WTC11 (cell line): ENCODE measurements at regions not wholly inside any gene's neighbourhood (a gene's known extent, or its start where the extent isn't known, plus 50 kb on each side); places are given as distances from the start of the nearest gene placed in this dataset.

ENCODE experiments used
- ATAC-seq: fragments of 200-7000 bp; cut with Tn5 transposase; 2 replicates; pipeline ENCODE4 v1.10.0; 2021; ENCODE audit warnings: mild to moderate bottlenecking, moderate library complexity
- CTCF ChIA-PET: fragments of 300-600 bp; sonication (Branson Sonifier 250); formaldehyde crosslinking; loops from one replicate; lab custom pipeline; 2021; ENCODE audit warnings: antibody characterized with exemption; lab: Charles Lee
- POLR2A ChIA-PET: fragments of 350-600 bp; sonication (Branson Sonifier 250); formaldehyde crosslinking; loops from one replicate; lab custom pipeline; 2021; ENCODE audit warnings: antibody characterized with exemption; lab: Charles Lee
- DNase-seq: peaks from one replicate; pipeline ENCODE4 v3.0.0; 2021; ENCODE audit warnings: low spot score
- H3K27ac Mint-ChIP-seq: 2 replicates; pipeline ENCODE4 v1.8.0; 2021; ENCODE audit warnings: mixed read lengths
- H3K27me3 Mint-ChIP-seq: 2 replicates; pipeline ENCODE4 v1.8.0; 2021; ENCODE audit warnings: low read depth, mild to moderate bottlenecking, moderate library complexity, mixed read lengths
- H3K36me3 Mint-ChIP-seq: 2 replicates; pipeline ENCODE4 v1.8.0; 2021; ENCODE audit warnings: mixed read lengths
- H3K4me1 Mint-ChIP-seq: 2 replicates; pipeline ENCODE4 v1.8.0; 2022; ENCODE audit warnings: mixed read lengths
- H3K4me3 Mint-ChIP-seq: 2 replicates; pipeline ENCODE4 v1.8.0; 2021; ENCODE audit warnings: mild to moderate bottlenecking, moderate library complexity, mixed read lengths
- H3K9me3 Mint-ChIP-seq: 2 replicates; pipeline ENCODE4 v1.8.0; 2021; ENCODE audit warnings: mixed read lengths
- ELF4 ChIP-seq: sonication (generic); formaldehyde crosslinking; IDR thresholded peaks from 2 replicates; pipeline ENCODE4 v1.8.1; 2022; ENCODE audit warnings: low read depth, mild to moderate bottlenecking, moderate library complexity, missing genetic modification reagents
- MYBL2 ChIP-seq: sonication (generic); formaldehyde crosslinking; IDR thresholded peaks from 2 replicates; pipeline ENCODE4 v1.8.1; 2023; ENCODE audit warnings: mild to moderate bottlenecking, moderate library complexity, missing genetic modification reagents
- NR1H2 ChIP-seq: sonication (generic); formaldehyde crosslinking; IDR thresholded peaks from 2 replicates; pipeline ENCODE4 v1.9.0; 2021; ENCODE audit warnings: mild to moderate bottlenecking, moderate library complexity, missing genetic modification reagents
- NR2C2 ChIP-seq: sonication (generic); formaldehyde crosslinking; IDR thresholded peaks from 2 replicates; pipeline ENCODE4 v1.8.0; 2022; ENCODE audit warnings: mild to moderate bottlenecking, missing genetic modification reagents
- RORB ChIP-seq: fragments of 250-450 bp; sonication (Bioruptor Pico); IDR thresholded peaks from 2 replicates; pipeline ENCODE4 v1.9.0; 2021; ENCODE audit warnings: mild to moderate bottlenecking
- TCF7 ChIP-seq: sonication (generic); formaldehyde crosslinking; IDR thresholded peaks from 2 replicates; pipeline ENCODE4 v1.8.0; 2022; ENCODE audit warnings: mild to moderate bottlenecking, low read depth, missing genetic modification reagents, moderate library complexity
- TP53 ChIP-seq: sonication (generic); formaldehyde crosslinking; IDR thresholded peaks from 2 replicates; pipeline ENCODE4 v1.8.1; 2023; ENCODE audit warnings: mild to moderate bottlenecking, missing genetic modification reagents
- ZNF121 ChIP-seq: sonication (generic); formaldehyde crosslinking; IDR thresholded peaks from 2 replicates; pipeline ENCODE4 v1.8.0; 2023; ENCODE audit warnings: missing genetic modification reagents
- ZNF219 ChIP-seq: sonication (generic); formaldehyde crosslinking; IDR thresholded peaks from 2 replicates; pipeline ENCODE4 v1.8.0; 2023; ENCODE audit warnings: missing genetic modification reagents, mild to moderate bottlenecking, borderline replicate concordance
- ZNF232 ChIP-seq: sonication (generic); formaldehyde crosslinking; IDR thresholded peaks from 2 replicates; pipeline ENCODE4 v1.8.0; 2022; ENCODE audit warnings: mild to moderate bottlenecking, missing genetic modification reagents
- ZNF317 ChIP-seq: sonication (generic); formaldehyde crosslinking; IDR thresholded peaks from 2 replicates; pipeline ENCODE4 v1.8.1; 2023; ENCODE audit warnings: low read depth, mild to moderate bottlenecking, moderate library complexity, missing genetic modification reagents, borderline replicate concordance
- ZNF396 ChIP-seq: fragments of 250-450 bp; sonication (Bioruptor Pico); IDR thresholded peaks from 2 replicates; pipeline ENCODE4 v1.8.0; 2021; ENCODE audit warnings: mild to moderate bottlenecking, moderate library complexity, borderline replicate concordance
- ZNF416 ChIP-seq: fragments of 250-450 bp; sonication (Bioruptor Pico); IDR thresholded peaks from 2 replicates; pipeline ENCODE4 v1.9.0; 2021; ENCODE audit warnings: mild to moderate bottlenecking, inconsistent platforms
- ZNF671 ChIP-seq: fragments of 250-450 bp; sonication (Bioruptor Pico); IDR thresholded peaks from 2 replicates; pipeline ENCODE4 v1.8.0; 2021; ENCODE audit warnings: mild to moderate bottlenecking
- TF ChIP-seq, protein P1 (sequence below): sonication (generic); formaldehyde crosslinking; IDR thresholded peaks from 2 replicates; pipeline ENCODE4 v1.8.1; 2022; ENCODE audit warnings: missing genetic modification reagents, borderline replicate concordance
- TF ChIP-seq, protein P2 (sequence below): fragments of 250-450 bp; sonication (Bioruptor Pico); conservative IDR thresholded peaks from 2 replicates; pipeline ENCODE4 v1.9.0; 2021; ENCODE audit warnings: mild to moderate bottlenecking
- TF ChIP-seq, protein P3 (sequence below): fragments of 250-450 bp; sonication (Bioruptor Pico); IDR thresholded peaks from 2 replicates; pipeline ENCODE4 v2.1.2; 2022; ENCODE audit warnings: mild to moderate bottlenecking, moderate library complexity
- TF ChIP-seq, protein P4 (sequence below): sonication (generic); formaldehyde crosslinking; IDR thresholded peaks from 2 replicates; pipeline ENCODE4 v1.8.1; 2022; ENCODE audit warnings: low read depth, missing genetic modification reagents, borderline replicate concordance
- TF ChIP-seq, protein P5 (sequence below): sonication (generic); formaldehyde crosslinking; IDR thresholded peaks from 2 replicates; pipeline ENCODE4 v1.8.1; 2022; ENCODE audit warnings: low read depth, mild to moderate bottlenecking, moderate library complexity, missing genetic modification reagents, borderline replicate concordance
- TF ChIP-seq, protein P6 (sequence below): sonication (generic); formaldehyde crosslinking; IDR thresholded peaks from 2 replicates; pipeline ENCODE4 v1.8.1; 2023; ENCODE audit warnings: mild to moderate bottlenecking, missing genetic modification reagents

DNA sequence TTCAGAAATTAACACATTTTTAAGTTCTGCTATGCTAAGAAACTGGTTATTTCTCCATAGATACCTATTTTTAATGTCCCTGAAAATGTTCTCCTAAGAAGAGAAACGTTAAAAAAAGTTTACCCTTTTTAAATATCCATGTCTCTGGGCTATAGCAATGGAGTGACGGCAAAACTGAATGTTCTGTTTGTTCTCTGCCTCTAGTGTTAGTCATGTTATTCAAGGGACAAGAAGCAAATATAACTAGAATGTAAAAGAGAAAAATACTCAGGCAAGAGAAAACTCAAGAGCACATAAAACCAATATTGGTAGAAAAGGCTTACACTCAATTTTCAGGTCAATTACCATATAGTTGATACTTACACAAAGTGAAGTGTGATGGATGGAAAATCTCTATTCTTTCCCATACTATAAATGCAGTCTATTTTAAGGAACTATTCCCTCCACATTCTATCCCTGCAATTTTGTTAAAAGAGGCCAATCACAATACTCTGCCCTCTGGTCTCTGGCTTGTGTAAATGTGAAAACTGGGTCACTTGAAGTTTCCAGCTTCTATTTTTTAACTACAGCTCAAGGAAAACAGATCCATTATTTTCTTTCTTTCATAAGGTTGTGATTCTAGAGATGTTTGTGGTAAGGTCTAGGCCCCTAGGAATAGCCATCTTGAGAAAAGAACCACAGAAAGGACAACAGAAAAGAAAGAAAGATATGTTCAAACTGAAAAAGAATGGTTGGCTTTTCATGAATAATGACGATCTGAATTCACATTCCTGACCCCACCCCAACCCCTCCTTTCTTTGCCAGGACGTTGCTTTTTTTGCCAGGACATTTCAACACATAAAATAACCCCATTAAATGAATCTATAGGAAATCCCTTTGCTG is 200.3 kb upstream of the FAM83B start:
- Mint-ChIP-seq H3K27me3 (no peaks in the 10 kb centered on the region), H3K36me3 (no peaks in the 10 kb centered on the region), H3K27ac (no peak overlapping the region), H3K9me3 (no peaks in the 10 kb centered on the region), H3K4me1 (no peaks in the 10 kb centered on the region), H3K4me3 (no peak overlapping the region)
- no peak for TF ChIP-seq RORB (CRISPR knock-in tag)
- no peak for TF ChIP-seq ZNF317
- TF ChIP-seq NR1H2: no peak
- TF ChIP-seq, protein P1, sequence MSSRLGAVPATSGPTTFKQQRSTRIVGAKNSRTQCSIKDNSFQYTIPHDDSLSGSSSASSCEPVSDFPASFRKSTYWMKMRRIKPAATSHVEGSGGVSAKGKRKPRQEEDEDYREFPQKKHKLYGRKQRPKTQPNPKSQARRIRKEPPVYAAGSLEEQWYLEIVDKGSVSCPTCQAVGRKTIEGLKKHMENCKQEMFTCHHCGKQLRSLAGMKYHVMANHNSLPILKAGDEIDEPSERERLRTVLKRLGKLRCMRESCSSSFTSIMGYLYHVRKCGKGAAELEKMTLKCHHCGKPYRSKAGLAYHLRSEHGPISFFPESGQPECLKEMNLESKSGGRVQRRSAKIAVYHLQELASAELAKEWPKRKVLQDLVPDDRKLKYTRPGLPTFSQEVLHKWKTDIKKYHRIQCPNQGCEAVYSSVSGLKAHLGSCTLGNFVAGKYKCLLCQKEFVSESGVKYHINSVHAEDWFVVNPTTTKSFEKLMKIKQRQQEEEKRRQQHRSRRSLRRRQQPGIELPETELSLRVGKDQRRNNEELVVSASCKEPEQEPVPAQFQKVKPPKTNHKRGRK (CRISPR knock-in tag): no peak
- TF ChIP-seq NR2C2 (CRISPR knock-in tag): no peak
- no peak for TF ChIP-seq ZNF219
- TF ChIP-seq TCF7 (CRISPR knock-in tag): no peak
- TF ChIP-seq, protein P2, sequence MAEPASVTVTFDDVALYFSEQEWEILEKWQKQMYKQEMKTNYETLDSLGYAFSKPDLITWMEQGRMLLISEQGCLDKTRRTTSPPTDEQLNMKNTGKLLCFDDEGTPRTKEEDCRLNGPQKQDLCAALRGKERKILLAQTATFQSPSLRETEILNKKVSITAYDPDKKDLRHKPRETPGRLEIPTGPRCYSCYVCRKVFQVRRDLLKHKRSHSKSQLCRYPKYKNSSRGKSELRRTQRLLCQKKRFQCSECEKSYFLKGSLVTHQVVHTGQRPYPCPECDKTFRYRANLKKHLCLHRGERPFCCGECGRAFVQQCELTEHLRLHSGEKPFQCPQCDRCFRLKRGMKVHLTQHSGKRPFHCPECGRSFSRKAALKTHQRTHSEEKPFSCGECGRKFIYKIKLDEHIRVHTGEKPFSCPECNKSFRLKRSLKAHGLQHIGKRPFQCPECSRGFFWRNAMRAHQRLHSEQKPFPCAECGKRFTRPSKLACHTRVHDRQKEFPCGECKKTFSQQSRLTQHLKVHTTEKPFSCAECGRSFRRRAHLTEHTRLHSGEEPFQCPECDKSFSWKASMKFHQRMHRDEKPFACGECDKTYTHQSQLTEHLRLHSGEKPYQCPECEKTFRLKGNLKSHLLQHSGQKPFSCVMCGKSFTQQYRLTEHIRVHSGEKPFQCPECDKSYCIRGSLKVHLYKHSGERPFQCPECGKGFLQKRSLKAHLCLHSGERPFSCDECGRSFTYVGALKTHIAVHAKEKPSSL (CRISPR knock-in tag): no peak
- TF ChIP-seq, protein P3, sequence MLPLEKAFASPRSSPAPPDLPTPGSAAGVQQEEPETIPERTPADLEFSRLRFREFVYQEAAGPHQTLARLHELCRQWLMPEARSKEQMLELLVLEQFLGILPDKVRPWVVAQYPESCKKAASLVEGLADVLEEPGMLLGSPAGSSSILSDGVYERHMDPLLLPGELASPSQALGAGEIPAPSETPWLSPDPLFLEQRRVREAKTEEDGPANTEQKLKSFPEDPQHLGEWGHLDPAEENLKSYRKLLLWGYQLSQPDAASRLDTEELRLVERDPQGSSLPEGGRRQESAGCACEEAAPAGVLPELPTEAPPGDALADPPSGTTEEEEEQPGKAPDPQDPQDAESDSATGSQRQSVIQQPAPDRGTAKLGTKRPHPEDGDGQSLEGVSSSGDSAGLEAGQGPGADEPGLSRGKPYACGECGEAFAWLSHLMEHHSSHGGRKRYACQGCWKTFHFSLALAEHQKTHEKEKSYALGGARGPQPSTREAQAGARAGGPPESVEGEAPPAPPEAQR (CRISPR knock-in tag): no peak
- TF ChIP-seq, protein P4, sequence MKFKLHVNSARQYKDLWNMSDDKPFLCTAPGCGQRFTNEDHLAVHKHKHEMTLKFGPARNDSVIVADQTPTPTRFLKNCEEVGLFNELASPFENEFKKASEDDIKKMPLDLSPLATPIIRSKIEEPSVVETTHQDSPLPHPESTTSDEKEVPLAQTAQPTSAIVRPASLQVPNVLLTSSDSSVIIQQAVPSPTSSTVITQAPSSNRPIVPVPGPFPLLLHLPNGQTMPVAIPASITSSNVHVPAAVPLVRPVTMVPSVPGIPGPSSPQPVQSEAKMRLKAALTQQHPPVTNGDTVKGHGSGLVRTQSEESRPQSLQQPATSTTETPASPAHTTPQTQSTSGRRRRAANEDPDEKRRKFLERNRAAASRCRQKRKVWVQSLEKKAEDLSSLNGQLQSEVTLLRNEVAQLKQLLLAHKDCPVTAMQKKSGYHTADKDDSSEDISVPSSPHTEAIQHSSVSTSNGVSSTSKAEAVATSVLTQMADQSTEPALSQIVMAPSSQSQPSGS (CRISPR knock-in tag): no peak
- no peak for TF ChIP-seq ZNF671
- no peak for TF ChIP-seq TP53 (CRISPR knock-in tag)
- no peak for ATAC-seq
- ChIA-PET CTCF (no interaction called here), POLR2A (no interaction called here)
- DNase-seq: no peak

DNA sequence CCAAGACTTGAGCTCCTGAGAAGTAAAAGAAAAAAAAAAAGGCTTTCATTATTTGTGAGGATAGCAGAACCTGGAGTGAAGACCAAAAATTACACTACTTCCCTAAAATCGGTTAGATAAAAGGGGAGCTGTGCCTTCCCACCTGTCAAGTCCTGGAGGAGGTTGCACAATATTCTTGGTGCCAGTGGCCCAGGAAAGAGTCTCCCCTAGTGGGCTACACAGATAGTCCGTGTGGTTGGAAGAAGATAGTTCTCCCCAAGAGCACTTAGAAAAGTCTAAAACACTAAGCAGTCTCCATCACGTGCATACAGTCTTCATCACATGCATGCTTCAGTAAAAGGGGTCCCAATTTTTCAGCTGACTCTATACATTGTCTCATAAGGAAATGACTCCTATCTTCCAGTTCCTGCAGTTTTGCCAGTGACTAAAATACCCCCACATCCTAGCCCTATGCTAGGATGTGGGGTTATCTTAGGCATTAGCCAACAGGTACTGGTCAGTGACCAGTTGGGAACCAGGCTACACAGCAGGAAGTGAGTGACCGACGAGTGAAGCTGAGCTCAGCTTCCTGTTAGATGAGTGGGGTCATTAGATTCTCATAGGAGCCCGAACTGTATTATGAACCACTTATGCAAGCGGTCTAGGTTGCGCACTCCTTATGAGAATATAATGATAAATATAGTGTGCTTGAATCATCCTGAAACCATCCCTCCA is 199.5 kb upstream of the FAM83B start:
- ATAC-seq (no peak), DNase-seq (no peak)
- Mint-ChIP-seq H3K4me1 (no peaks in the 10 kb centered on the region), H3K36me3 (no peaks in the 10 kb centered on the region), H3K27me3 (no peaks in the 10 kb centered on the region), H3K27ac (no peak overlapping the region), H3K9me3 (no peaks in the 10 kb centered on the region), H3K4me3 (no peak overlapping the region)
- ChIA-PET POLR2A (no interaction called here), CTCF (no interaction called here)
- TF ChIP-seq ZNF121 (CRISPR knock-in tag) (no peak), MYBL2 (CRISPR knock-in tag) (no peak)

DNA sequence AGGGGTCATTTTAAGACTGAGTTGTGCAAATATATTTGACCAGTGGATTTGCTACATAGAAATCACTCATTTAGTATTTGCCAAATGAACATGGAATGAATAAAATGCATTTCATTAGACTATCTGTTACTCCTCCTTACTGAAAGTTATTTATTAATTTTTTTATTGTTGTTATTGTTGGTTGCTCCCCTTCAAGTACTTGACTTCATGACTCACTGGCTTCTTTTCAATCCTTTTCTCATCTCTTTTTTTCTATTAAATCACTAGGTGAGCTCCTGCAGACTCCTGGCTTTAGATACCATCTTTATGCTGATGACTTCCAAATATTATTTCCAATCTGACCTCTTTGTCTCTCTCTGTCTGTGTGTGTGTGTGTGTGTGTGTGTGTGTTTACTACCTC is 192.2 kb upstream of the FAM83B start:
- Mint-ChIP-seq H3K36me3 (no peaks in the 10 kb centered on the region), H3K4me3 (no peak overlapping the region), H3K4me1 (no peaks in the 10 kb centered on the region), H3K9me3 (no peaks in the 10 kb centered on the region), H3K27me3 (no peaks in the 10 kb centered on the region), H3K27ac (no peak overlapping the region)
- no peak for ATAC-seq
- CTCF ChIA-PET: no interaction called here
- POLR2A ChIA-PET: no interaction called here
- no peak for DNase-seq
- TF ChIP-seq, protein P5, sequence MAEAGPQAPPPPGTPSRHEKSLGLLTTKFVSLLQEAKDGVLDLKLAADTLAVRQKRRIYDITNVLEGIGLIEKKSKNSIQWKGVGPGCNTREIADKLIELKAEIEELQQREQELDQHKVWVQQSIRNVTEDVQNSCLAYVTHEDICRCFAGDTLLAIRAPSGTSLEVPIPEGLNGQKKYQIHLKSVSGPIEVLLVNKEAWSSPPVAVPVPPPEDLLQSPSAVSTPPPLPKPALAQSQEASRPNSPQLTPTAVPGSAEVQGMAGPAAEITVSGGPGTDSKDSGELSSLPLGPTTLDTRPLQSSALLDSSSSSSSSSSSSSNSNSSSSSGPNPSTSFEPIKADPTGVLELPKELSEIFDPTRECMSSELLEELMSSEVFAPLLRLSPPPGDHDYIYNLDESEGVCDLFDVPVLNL (CRISPR knock-in tag): no peak
- TF ChIP-seq, protein P6, sequence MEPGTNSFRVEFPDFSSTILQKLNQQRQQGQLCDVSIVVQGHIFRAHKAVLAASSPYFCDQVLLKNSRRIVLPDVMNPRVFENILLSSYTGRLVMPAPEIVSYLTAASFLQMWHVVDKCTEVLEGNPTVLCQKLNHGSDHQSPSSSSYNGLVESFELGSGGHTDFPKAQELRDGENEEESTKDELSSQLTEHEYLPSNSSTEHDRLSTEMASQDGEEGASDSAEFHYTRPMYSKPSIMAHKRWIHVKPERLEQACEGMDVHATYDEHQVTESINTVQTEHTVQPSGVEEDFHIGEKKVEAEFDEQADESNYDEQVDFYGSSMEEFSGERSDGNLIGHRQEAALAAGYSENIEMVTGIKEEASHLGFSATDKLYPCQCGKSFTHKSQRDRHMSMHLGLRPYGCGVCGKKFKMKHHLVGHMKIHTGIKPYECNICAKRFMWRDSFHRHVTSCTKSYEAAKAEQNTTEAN: no peak
- no peak for TF ChIP-seq ZNF232
- TF ChIP-seq ZNF396: no peak
- no peak for TF ChIP-seq ELF4 (CRISPR knock-in tag)
- no peak for TF ChIP-seq ZNF416
- no peak for TF ChIP-seq NR1H2
- TF ChIP-seq, protein P4 (CRISPR knock-in tag): no peak
